ENCODE measurements at regions not wholly inside any gene's neighbourhood (a gene's known extent, or its start where the extent isn't known, plus 50 kb on each side); places are given as distances from the start of the nearest gene placed in this dataset.
"Not testable (repeated sequence)": the region's sequence is repeated elsewhere in the genome, so short reads cannot be mapped to it uniquely, and the experiment has no call there.

DNA sequence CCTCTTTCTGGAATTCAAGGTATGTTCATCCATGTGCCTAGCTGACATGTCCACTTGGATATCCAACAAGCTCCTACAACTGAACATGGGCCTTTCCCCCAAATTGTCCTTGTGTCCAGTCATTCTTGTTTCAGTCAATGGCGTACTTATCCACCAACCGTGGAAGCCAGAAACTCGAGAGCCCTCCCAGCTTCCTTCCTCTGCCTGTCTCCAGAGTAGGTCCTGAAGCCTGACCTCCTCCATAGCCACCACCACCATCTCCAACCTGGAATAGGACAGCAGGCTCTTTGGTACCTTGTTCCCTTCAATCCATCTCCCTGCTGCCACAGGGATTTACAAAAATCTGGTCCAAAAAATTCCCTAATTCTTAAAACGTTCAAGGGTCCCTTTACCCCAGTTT, 305.1 kb downstream of the RPS24 start:
- no peaks in the 10 kb centered on the region for H3K9me3 Mint-ChIP-seq (ENCODE audit: unreplicated experiment)
- H3K4me3 Mint-ChIP-seq (ENCODE audit: unreplicated experiment) = no peak overlapping the region
- no peaks in the 10 kb centered on the region for H3K36me3 Mint-ChIP-seq (ENCODE audit: insufficient read depth, unreplicated experiment)
- no TSS peak for BruUV-seq (replicated peaks)
- CTCF ChIA-PET = no interaction called here
- H3K4me1 Mint-ChIP-seq (ENCODE audit: insufficient read depth, unreplicated experiment) = no peaks in the 10 kb centered on the region
- intact Hi-C loops (cut with micrococcal nuclease) = no loop called here
- no peak for DNase-seq (ENCODE audit: unreplicated experiment)
- H3K27me3 Mint-ChIP-seq (ENCODE audit: insufficient read depth, unreplicated experiment) = peaks cover 46% of the 10 kb centered on the region
- H3K27ac Mint-ChIP-seq (ENCODE audit: low read depth, unreplicated experiment) = no peak overlapping the region
- POLR2A ChIA-PET = no interaction called here
- TF ChIP-seq, protein P1, sequence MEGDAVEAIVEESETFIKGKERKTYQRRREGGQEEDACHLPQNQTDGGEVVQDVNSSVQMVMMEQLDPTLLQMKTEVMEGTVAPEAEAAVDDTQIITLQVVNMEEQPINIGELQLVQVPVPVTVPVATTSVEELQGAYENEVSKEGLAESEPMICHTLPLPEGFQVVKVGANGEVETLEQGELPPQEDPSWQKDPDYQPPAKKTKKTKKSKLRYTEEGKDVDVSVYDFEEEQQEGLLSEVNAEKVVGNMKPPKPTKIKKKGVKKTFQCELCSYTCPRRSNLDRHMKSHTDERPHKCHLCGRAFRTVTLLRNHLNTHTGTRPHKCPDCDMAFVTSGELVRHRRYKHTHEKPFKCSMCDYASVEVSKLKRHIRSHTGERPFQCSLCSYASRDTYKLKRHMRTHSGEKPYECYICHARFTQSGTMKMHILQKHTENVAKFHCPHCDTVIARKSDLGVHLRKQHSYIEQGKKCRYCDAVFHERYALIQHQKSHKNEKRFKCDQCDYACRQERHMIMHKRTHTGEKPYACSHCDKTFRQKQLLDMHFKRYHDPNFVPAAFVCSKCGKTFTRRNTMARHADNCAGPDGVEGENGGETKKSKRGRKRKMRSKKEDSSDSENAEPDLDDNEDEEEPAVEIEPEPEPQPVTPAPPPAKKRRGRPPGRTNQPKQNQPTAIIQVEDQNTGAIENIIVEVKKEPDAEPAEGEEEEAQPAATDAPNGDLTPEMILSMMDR (IDR thresholded peaks at IDR 0.05; ENCODE audit: unreplicated experiment) = no peak

DNA sequence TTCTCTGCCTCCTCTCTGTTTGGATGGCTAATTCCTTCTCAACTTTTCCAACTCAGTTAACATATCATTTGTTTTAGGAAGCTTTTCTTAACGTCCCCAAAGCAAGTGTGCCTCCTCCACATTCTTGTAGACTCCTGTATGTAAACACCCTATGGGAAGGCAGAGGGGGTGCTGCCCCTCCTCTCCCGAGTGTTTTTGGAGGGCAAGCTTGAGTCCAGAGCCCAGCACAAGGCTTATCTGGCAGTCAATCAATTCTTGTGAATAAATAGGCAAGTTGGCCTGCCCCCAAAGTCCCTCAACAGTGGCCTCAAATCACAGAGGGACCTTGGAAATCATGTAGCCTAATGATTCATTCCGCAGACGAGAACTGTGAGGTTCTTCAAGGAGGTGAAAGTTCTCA, 305.6 kb downstream of the RPS24 start:
- no TSS peak for BruUV-seq (replicated peaks)
- POLR2A ChIA-PET = no interaction called here
- H3K4me1 Mint-ChIP-seq (ENCODE audit: insufficient read depth, unreplicated experiment) = no peaks in the 10 kb centered on the region

DNA sequence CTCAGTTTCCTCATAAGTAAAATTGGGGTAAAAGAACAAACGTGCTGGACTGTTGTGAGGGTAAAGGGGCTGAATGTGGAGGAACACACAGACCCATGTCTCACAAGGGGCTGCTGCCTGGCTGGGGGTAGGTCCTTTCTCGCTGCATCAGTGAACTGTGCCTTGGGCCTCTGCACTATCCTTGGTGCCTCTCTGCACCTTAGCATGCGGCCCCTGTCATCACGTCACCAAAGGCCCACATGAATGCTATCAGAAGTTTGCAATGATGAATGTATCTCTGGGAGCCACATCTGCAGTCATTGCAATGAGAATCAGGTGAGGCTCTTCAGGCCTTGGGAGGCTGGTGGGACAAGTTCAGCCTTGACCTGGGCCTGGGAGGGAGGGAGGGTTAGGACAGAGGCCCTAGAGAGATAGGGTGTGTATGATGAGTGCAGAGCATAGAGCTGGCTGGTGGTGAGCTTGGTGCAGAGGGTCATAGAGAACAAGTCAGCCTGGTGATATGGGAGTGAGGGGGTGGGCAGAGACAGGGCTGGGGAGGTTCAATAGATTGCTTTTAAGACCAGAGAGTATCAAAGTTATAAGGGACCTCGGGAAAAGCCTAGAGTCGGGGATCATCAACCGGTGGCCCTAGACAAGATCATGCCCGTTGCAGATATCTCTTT, 308.4 kb downstream of the RPS24 start:
- H3K27ac Mint-ChIP-seq (ENCODE audit: low read depth, unreplicated experiment) = no peak overlapping the region
- no peak overlapping the region for H3K4me3 Mint-ChIP-seq (ENCODE audit: unreplicated experiment)
- no peaks in the 10 kb centered on the region for H3K36me3 Mint-ChIP-seq (ENCODE audit: insufficient read depth, unreplicated experiment)
- H3K9me3 Mint-ChIP-seq (ENCODE audit: unreplicated experiment) = no peaks in the 10 kb centered on the region
- POLR2A ChIA-PET = no interaction called here
- CTCF ChIA-PET = no interaction called here
- intact Hi-C loops (cut with micrococcal nuclease) = no loop called here
- peaks cover 77% of the 10 kb centered on the region for H3K27me3 Mint-ChIP-seq (ENCODE audit: insufficient read depth, unreplicated experiment)
- no TSS peak for BruUV-seq (replicated peaks)
- TF ChIP-seq, protein P1 (IDR thresholded peaks at IDR 0.05; ENCODE audit: unreplicated experiment) = no peak
- H3K4me1 Mint-ChIP-seq (ENCODE audit: insufficient read depth, unreplicated experiment) = no peaks in the 10 kb centered on the region
- no peak for DNase-seq (ENCODE audit: unreplicated experiment)

More for the DNA sequence above, 305.6 kb downstream of the RPS24 start:
- intact Hi-C loops (cut with micrococcal nuclease) = no loop called here
- TF ChIP-seq, protein P1 (IDR thresholded peaks at IDR 0.05; ENCODE audit: unreplicated experiment) = no peak
- CTCF ChIA-PET = no interaction called here
- no peak for DNase-seq (ENCODE audit: unreplicated experiment)
- no peaks in the 10 kb centered on the region for H3K36me3 Mint-ChIP-seq (ENCODE audit: insufficient read depth, unreplicated experiment)
- no peak overlapping the region for H3K4me3 Mint-ChIP-seq (ENCODE audit: unreplicated experiment)
- peaks cover 49% of the 10 kb centered on the region for H3K27me3 Mint-ChIP-seq (ENCODE audit: insufficient read depth, unreplicated experiment)
- no peaks in the 10 kb centered on the region for H3K9me3 Mint-ChIP-seq (ENCODE audit: unreplicated experiment)
- H3K27ac Mint-ChIP-seq (ENCODE audit: low read depth, unreplicated experiment) = no peak overlapping the region

DNA sequence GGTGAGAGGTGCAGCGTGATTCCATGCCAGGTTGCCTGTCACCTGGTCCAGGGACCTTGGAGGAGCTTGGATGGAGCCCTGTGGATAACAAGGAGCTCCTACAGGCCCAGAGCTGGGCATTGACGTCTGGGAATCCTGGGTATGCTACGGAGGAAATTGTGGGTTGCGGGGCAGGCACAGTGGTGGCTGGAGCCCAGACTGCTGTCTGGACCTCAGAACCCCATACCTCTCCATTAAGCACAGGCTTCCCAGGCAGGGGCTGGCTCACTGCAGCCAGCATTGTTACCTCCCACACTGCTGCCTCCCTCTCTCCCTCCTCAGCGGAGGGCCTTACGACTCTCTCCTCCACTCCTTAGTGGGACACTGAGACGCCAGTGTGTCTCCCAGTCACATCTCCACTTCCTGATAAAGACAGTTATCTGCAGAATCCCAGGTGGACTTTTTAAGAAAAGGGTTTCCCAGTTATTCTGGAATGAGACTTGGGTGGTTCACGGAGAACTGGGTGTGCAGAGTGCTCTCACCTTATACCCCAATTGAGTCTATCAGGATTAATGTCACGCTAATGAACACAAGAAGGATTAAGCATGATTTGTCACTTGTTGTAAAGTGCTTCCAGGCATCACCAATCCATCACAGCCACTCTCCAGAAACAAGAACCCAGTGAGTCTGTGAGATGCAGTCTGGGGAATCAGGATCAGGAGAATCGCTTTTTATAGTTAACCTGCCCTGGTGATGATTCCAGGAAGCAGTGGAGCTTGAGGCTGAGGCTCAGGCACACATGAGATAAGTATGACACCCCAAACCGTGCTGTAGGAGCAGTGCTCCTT, 309.4 kb downstream of the RPS24 start:
- intact Hi-C loops (cut with micrococcal nuclease) = no loop called here
- H3K27me3 Mint-ChIP-seq (ENCODE audit: insufficient read depth, unreplicated experiment) = peaks cover 80% of the 10 kb centered on the region
- no peaks in the 10 kb centered on the region for H3K4me1 Mint-ChIP-seq (ENCODE audit: insufficient read depth, unreplicated experiment)
- no peaks in the 10 kb centered on the region for H3K9me3 Mint-ChIP-seq (ENCODE audit: unreplicated experiment)
- no peak overlapping the region for H3K27ac Mint-ChIP-seq (ENCODE audit: low read depth, unreplicated experiment)
- no peaks in the 10 kb centered on the region for H3K36me3 Mint-ChIP-seq (ENCODE audit: insufficient read depth, unreplicated experiment)
- ChIA-PET POLR2A (no interaction called here), CTCF (no interaction called here)
- no peak overlapping the region for H3K4me3 Mint-ChIP-seq (ENCODE audit: unreplicated experiment)
- BruUV-seq (replicated peaks) = no TSS peak
- DNase-seq (ENCODE audit: unreplicated experiment) = no peak
- TF ChIP-seq, protein P1 (IDR thresholded peaks at IDR 0.05; ENCODE audit: unreplicated experiment) = no peak

DNA sequence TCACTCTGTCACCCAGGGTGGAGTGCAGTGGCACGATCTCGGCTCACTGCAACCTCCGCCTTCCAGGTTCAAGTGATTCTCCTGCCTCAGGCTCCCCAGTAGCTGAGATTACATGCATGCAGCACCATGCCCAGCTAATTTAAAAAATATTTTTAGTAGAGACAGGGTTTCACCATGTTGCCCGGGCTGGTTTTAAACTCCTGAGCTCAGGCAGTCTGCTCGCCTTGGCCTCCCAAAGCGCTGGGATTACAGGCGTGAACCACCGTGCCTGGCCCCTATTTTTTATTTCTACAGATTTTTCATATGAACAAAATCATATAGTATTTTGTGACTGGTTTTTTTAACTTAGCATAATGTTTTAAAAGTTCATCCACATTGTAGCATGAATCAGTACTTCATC, 310.6 kb downstream of the RPS24 start:
- CTCF ChIA-PET; DNase-seq (ENCODE audit: unreplicated experiment); H3K4me1 Mint-ChIP-seq (ENCODE audit: insufficient read depth, unreplicated experiment); H3K36me3 Mint-ChIP-seq (ENCODE audit: insufficient read depth, unreplicated experiment); BruUV-seq (replicated peaks); H3K27ac Mint-ChIP-seq (ENCODE audit: low read depth, unreplicated experiment); POLR2A ChIA-PET; H3K9me3 Mint-ChIP-seq (ENCODE audit: unreplicated experiment); intact Hi-C loops (cut with micrococcal nuclease); H3K4me3 Mint-ChIP-seq (ENCODE audit: unreplicated experiment): not testable (repeated sequence)
- H3K27me3 Mint-ChIP-seq (ENCODE audit: insufficient read depth, unreplicated experiment) = peaks cover 67% of the 10 kb centered on the region

DNA sequence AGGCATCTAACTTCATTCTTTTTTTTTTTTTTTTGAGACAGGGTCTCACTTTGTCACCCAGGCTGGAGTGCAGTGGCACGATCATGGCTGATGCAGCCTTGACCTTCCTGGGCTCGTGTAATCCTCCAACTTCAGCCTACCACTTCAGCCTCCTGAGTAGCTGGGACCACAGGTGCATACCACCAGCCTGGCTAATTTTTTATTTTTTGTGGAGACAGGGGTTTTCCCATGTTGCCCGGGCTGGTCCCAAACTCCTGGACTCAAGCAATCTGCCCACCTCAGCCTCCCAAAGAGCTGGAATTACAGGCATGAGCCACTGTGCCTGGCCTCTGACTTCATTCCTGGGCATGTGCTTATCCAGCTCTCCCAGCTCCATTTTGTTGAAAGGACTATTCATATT, 311.9 kb downstream of the RPS24 start:
- H3K36me3 Mint-ChIP-seq (ENCODE audit: insufficient read depth, unreplicated experiment); H3K4me3 Mint-ChIP-seq (ENCODE audit: unreplicated experiment); intact Hi-C loops (cut with micrococcal nuclease); CTCF ChIA-PET; H3K9me3 Mint-ChIP-seq (ENCODE audit: unreplicated experiment); H3K27ac Mint-ChIP-seq (ENCODE audit: low read depth, unreplicated experiment); POLR2A ChIA-PET; BruUV-seq (replicated peaks); H3K4me1 Mint-ChIP-seq (ENCODE audit: insufficient read depth, unreplicated experiment); DNase-seq (ENCODE audit: unreplicated experiment): not testable (repeated sequence)
- peaks cover 75% of the 10 kb centered on the region for H3K27me3 Mint-ChIP-seq (ENCODE audit: insufficient read depth, unreplicated experiment)

Measured in MCF 10A (cell line).